ENCODE measurements at regions not wholly inside any gene's neighbourhood (a gene's known extent, or its start where the extent isn't known, plus 50 kb on each side); places are given as distances from the start of the nearest gene placed in this dataset.

GRCh38 chr10:105763611-105764010, 1122.5 kb downstream of the SORCS3 start:
- TF ChIP-seq CTCF (IDR thresholded peaks at IDR 0.05; ENCODE audit: insufficient read depth, low read length, poor library complexity, severe bottlenecking) = no peak
- H3K4me3 ChIP-seq (ENCODE audit: low read depth, low read length) = no peak overlapping the region
- H3K36me3 ChIP-seq (ENCODE audit: control insufficient read depth, insufficient read depth, low read length) = no peaks in the 10 kb centered on the region
- H3K27me3 ChIP-seq (ENCODE audit: control insufficient read depth, insufficient read depth, low read length) = no peaks in the 10 kb centered on the region
- DNase-seq (ENCODE audit: low read depth) = no peak

GRCh38 chr10:105761576-105762260, 1120.6 kb downstream of the SORCS3 start:
- H3K36me3 ChIP-seq (ENCODE audit: control insufficient read depth, insufficient read depth, low read length) = no peaks in the 10 kb centered on the region
- DNase-seq (ENCODE audit: low read depth) = no peak
- H3K4me3 ChIP-seq (ENCODE audit: low read depth, low read length) = no peak overlapping the region
- no peak for TF ChIP-seq CTCF (IDR thresholded peaks at IDR 0.05; ENCODE audit: insufficient read depth, low read length, poor library complexity, severe bottlenecking)
- H3K27me3 ChIP-seq (ENCODE audit: control insufficient read depth, insufficient read depth, low read length) = no peaks in the 10 kb centered on the region

GRCh38 chr10:105759669-105760068, 1118.6 kb downstream of the SORCS3 start:
- no peaks in the 10 kb centered on the region for H3K27me3 ChIP-seq (ENCODE audit: control insufficient read depth, insufficient read depth, low read length)
- TF ChIP-seq CTCF (IDR thresholded peaks at IDR 0.05; ENCODE audit: insufficient read depth, low read length, poor library complexity, severe bottlenecking) = no peak
- H3K36me3 ChIP-seq (ENCODE audit: control insufficient read depth, insufficient read depth, low read length) = no peaks in the 10 kb centered on the region
- no peak overlapping the region for H3K4me3 ChIP-seq (ENCODE audit: low read depth, low read length)
- DNase-seq (ENCODE audit: low read depth) = no peak

GRCh38 chr10:105758209-105758998, 1117.3 kb downstream of the SORCS3 start:
- Histone ChIP-seq H3K36me3 (ENCODE audit: control insufficient read depth, insufficient read depth, low read length) (no peaks in the 10 kb centered on the region), H3K4me3 (ENCODE audit: low read depth, low read length) (no peak overlapping the region), H3K27me3 (ENCODE audit: control insufficient read depth, insufficient read depth, low read length) (no peaks in the 10 kb centered on the region)
- DNase-seq (ENCODE audit: low read depth) = no peak
- no peak for TF ChIP-seq CTCF (IDR thresholded peaks at IDR 0.05; ENCODE audit: insufficient read depth, low read length, poor library complexity, severe bottlenecking)

GRCh38 chr10:105757302-105757701, 1116.2 kb downstream of the SORCS3 start:
- DNase-seq (ENCODE audit: low read depth) = no peak
- no peak for TF ChIP-seq CTCF (IDR thresholded peaks at IDR 0.05; ENCODE audit: insufficient read depth, low read length, poor library complexity, severe bottlenecking)
- no peaks in the 10 kb centered on the region for H3K27me3 ChIP-seq (ENCODE audit: control insufficient read depth, insufficient read depth, low read length)
- H3K4me3 ChIP-seq (ENCODE audit: low read depth, low read length) = no peak overlapping the region
- no peaks in the 10 kb centered on the region for H3K36me3 ChIP-seq (ENCODE audit: control insufficient read depth, insufficient read depth, low read length)
